LHCN-M2 (cell line): ENCODE measurements at regions not wholly inside any gene's neighbourhood (a gene's known extent, or its start where the extent isn't known, plus 50 kb on each side); places are given as distances from the start of the nearest gene placed in this dataset.
"Not testable (repeated sequence)": the region's sequence is repeated elsewhere in the genome, so short reads cannot be mapped to it uniquely, and the experiment has no call there.

Source experiments
- DNase-seq: peaks from one replicate; pipeline ENCODE4 v3.0.0-alpha.2; 2012; ENCODE audit warnings: low read depth

GRCh38 chr9:82116556-82116955, 128.0 kb downstream of the SPATA31D1 start:
- DNase-seq = no peak

DNA sequence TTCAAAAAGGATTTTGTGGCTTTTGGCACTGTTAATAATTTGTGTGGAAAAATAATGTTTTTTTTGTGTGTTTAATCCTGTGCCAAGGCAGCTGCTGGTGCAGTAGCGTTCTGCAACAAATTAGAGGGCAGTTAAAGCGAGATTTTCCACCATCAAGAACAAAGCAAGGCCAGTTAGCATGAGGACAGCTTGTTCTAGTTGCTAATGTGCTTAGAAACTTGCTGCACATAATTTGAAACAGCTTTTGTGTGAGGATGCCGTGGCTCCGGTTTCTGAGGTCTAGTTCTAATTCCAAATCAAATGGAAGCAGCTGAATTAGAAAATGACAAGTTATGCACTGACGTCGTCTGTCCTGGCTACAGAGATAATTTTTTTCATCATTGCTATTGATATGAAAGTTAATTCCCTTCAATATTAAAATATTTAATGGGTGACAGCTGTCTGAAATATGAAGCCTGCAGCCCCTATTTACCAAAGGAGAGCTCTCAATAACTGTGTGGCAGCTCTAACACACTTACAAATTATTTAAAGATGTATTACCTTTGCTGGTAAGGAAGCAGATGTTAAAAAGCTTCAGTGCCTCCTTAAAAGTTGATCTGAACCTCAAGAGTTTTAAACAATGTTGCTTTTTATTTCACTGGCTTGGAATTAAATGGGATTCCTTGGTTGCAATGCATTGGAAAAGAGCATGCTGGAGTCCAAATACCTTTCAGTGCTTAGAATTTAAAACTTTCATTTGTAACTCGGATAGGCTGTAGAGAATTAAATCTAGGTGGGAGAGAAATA, 128.6 kb downstream of the SPATA31D1 start:
- DNase-seq = no peak

GRCh38 chr9:82122731-82123130, 134.2 kb downstream of the SPATA31D1 start:
- no peak for DNase-seq

GRCh38 chr9:82124090-82124489, 135.5 kb downstream of the SPATA31D1 start:
- DNase-seq = peak; percentile 39

- DNase-seq = no peak
Observed at GRCh38 chr9:82126256-82126655, 137.7 kb downstream of the SPATA31D1 start.

GRCh38 chr9:82127465-82127864, 138.9 kb downstream of the SPATA31D1 start:
- DNase-seq = no peak

DNA sequence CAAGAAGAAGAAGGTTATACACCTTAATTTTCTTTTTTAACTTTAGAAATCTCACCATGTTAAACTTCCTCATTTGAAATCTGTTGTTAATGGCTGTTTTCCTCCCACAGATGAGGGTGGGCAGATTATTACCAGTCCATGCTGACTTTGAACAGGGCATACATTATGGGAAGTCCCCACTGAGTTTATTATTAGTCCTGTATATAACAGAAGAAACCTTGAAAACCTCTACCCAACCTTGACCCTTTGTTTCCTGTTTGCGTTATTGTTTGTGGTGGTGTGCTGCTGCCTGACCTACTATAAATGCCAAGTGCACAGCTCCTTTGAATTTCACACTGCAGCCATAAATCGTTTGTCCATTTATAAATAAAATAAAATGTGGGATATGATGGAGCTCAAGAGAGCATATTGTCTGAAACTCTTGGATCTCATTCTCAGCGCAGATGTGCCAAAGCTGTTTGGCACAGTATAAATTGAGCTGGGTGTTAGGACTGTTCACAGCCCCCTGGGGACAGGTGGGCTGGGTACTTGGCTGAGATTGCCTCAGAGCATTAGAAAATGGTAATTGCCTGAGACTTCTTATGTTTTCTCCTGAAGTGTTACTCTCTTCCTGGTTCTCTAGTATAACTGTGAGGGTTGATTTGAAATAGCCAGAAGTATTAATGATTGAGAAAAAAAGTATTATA, 139.6 kb downstream of the SPATA31D1 start:
- no peak for DNase-seq

GRCh38 chr9:82129708-82130107, 141.1 kb downstream of the SPATA31D1 start:
- no peak for DNase-seq

- no peak for DNase-seq
Observed at GRCh38 chr9:82130331-82131042, 141.9 kb downstream of the SPATA31D1 start.

- DNase-seq = no peak
Observed at GRCh38 chr9:82131072-82131471, 142.5 kb downstream of the SPATA31D1 start.

DNA sequence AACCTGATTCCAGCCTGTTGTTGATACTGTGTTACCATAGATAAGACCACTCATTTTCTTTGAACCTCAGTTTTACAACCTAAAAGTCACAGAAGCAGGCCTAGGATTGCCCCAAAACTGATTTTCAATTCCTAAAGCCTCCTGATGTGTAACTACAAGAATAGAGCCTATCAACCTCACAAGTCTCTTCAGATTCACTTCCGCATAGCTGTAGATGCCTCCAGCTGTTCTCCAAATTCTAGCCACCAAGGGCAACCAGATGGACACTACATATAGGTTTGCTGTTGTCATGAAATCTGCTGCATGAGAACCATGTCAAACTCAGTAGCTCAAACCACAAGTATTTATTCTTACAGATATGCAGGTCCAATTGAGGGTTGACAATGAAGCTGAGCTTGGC, 143.5 kb downstream of the SPATA31D1 start:
- DNase-seq = no peak

- DNase-seq = no peak
Observed at GRCh38 chr9:82134010-82134409, 145.4 kb downstream of the SPATA31D1 start.

GRCh38 chr9:82135106-82135505, 146.5 kb downstream of the SPATA31D1 start:
- no peak for DNase-seq

DNA sequence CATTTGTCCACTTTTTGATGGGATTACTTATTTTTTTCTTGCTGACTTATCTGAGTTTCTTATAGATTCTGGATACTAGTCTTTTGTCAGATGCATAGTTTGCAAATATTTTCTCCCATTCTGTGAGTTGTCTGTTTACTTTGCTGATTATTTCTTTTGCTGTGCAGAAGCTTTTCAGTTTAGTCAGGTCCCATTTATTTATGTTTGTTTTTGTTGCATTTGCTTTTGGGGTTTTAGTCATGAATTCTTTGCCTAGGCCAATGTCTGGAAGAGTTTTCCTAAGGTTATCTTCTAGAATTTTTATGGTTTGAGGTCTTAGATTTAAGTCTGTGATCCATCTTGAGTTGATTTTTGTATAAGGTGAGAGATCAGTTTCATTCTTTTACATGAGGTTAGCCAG, 149.5 kb downstream of the SPATA31D1 start:
- not testable (repeated sequence) for DNase-seq

DNA sequence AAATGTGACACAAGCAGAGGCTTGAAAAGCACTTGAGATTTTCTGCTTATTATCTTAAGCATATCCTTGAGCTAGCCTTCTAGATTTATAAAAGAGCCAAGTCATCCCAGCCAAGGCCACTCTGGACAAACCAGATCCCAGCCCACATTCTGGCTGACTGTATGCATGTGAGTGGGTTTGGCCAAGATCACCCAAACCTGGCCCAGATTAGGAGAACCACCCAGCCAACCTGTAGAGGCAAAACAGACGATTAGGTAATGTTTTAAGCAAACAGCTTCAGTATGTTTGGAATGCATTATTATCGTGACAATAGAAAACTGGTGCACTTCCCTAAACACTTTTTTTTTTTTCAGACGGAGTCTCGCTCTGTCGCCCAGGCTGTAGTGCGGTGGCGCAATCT, 151.9 kb downstream of the SPATA31D1 start:
- DNase-seq = no peak

- DNase-seq = no peak
Observed at GRCh38 chr9:82144803-82145202, 156.2 kb downstream of the SPATA31D1 start.

DNA sequence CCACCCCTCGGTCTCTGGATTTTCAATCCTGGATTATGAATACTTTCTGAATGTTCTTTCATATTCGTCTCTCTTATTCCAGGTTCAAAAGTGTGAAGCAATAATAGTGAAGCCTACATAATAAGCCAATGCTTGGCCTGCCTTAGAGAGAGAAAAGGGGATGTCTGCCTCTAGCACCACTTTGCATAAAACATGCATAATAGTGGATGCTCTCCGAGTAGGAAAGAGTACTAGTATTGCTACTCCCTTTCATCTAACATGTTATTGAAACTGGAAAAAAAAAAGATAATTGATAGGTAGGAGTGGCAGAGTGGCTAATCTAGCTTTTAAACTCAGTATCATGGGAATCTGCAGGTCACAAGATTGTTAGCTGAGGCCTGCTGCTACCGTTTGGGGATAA, 158.1 kb downstream of the SPATA31D1 start:
- DNase-seq = no peak

DNA sequence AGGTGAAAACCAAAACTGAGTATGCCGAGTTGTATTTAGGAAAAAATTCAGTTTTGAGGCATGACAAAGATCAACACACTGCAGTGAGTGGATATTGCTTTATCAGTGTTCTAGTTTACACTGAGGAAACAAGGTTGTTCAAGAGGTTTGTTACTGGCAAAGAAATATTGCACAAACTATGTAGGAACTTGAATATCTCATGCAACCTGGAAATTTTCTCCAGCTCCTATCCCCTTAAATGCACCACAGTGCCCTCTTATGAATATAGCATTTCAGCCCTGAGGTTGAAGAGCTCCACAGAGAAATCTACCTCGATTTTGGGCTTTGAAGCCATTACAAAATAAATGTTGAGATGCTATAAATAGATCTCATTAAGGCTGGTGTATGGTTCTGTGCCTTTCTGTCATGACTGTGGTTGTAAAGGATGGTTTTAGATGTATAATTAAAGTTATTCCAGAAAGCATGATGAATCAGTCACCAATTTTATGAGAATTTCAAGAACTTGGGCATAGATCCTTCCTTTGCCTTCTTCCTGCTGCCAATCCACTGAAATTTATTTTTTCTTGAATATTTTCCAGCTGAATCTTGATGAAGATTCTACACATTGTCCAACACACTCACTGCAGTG, 159.3 kb downstream of the SPATA31D1 start:
- no peak for DNase-seq

DNA sequence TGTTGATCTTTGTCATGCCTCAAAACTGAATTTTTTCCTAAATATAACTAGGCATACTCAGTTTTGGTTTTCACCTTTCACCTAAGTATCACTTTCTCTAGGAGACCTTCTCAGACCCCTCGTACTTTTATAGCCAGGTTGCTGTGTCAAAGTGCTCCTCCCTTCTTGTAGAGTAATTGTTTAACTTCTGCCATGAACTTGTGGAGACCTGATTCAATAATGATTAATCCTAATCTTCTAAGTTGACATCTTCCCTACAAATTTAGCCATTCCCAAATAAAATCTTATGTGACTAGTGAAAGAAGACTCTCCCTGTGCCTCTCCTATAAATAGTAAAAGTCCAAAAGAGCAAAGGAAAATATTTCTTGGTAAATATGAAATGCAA, 159.8 kb downstream of the SPATA31D1 start:
- no peak for DNase-seq

GRCh38 chr9:82148901-82149461, 160.4 kb downstream of the SPATA31D1 start:
- DNase-seq = peak; percentile 3

DNA sequence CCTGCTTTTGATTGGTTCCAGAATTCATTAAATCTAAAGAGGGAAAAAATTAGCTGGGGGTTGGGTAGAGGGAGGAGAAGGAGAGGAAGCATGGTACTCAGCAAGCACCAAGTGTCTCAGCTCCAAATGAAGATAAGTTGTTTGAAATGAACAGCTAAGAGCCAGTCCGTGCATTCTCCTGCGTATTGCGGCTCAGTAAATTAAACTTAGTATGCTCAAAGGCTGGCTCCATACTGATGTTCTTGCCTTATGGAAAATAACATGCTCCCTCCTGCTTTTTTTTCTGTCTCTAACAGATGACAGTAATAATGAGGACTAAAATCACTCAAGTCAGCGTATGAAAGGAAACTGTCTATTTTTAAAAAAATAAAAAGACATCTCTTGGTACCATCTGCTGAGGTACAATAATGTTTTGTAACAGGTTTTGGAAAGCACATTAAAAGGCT, 161.0 kb downstream of the SPATA31D1 start:
- no peak for DNase-seq

GRCh38 chr9:82152181-82152580, 163.6 kb downstream of the SPATA31D1 start:
- DNase-seq = peak; percentile 4
